Vagina (tissue), 2 donors: ENCODE measurements at regions not wholly inside any gene's neighbourhood (a gene's known extent, or its start where the extent isn't known, plus 50 kb on each side); places are given as distances from the start of the nearest gene placed in this dataset.

Experiments
- CTCF ChIP-seq, 3 experiments: fragments of 450-650 bp in 2 of 3; fragments of 200-600 bp in 1 of 3; sonication (generic) in 1 of 3; IDR thresholded peaks; one replicate each; pipeline ENCODE4 v1.5.1; 2017 to 2019; ENCODE audit warnings: antibody characterized with exemption in 3 of 3, mild to moderate bottlenecking in 2 of 3, moderate library complexity in 2 of 3
- POLR2A ChIP-seq, 2 donors: fragments of 450-650 bp; IDR thresholded peaks; one replicate each; pipeline ENCODE4 v1.6.1; 2017; ENCODE audit warnings: antibody characterized with exemption in 2 of 2, mild to moderate bottlenecking in 2 of 2, moderate library complexity in 2 of 2

- no peak for TF ChIP-seq CTCF (IDR thresholded peaks at IDR 0.05)
- no peak for TF ChIP-seq POLR2A (IDR thresholded peaks at IDR 0.05)
Measured at GRCh38 chr15:49712846-49713450, 92.1 kb downstream of the DTWD1 start.
